Liver (tissue), 3 donors: ENCODE measurements at regions not wholly inside any gene's neighbourhood (a gene's known extent, or its start where the extent isn't known, plus 50 kb on each side); places are given as distances from the start of the nearest gene placed in this dataset.

Experiments
- RXRA ChIP-seq, 2 donors: IDR thresholded peaks; 2 replicates each; pipeline ENCODE4 v1.6.1; 2017 to 2018; ENCODE audit warnings: antibody characterized with exemption in 2 of 2, mild to moderate bottlenecking in 1 of 2
- SP1 ChIP-seq: IDR thresholded peaks from 2 replicates; pipeline ENCODE4 v1.6.1; 2018; ENCODE audit warnings: antibody characterized with exemption, mild to moderate bottlenecking
- TF ChIP-seq, protein P1 (sequence below): fragments of 150-350 bp; IDR thresholded peaks from 2 replicates; pipeline ENCODE4 v1.5.1; 2017; ENCODE audit warnings: improper control_type of control experiment, low read depth, low read length; ENCODE audit not compliant: missing input control
- donor health status: healthy.
- donor health status: healthy.

GRCh38 chr1:103275725-103276124 is 167.4 kb upstream of the COL11A1 start:
- TF ChIP-seq, protein P1, sequence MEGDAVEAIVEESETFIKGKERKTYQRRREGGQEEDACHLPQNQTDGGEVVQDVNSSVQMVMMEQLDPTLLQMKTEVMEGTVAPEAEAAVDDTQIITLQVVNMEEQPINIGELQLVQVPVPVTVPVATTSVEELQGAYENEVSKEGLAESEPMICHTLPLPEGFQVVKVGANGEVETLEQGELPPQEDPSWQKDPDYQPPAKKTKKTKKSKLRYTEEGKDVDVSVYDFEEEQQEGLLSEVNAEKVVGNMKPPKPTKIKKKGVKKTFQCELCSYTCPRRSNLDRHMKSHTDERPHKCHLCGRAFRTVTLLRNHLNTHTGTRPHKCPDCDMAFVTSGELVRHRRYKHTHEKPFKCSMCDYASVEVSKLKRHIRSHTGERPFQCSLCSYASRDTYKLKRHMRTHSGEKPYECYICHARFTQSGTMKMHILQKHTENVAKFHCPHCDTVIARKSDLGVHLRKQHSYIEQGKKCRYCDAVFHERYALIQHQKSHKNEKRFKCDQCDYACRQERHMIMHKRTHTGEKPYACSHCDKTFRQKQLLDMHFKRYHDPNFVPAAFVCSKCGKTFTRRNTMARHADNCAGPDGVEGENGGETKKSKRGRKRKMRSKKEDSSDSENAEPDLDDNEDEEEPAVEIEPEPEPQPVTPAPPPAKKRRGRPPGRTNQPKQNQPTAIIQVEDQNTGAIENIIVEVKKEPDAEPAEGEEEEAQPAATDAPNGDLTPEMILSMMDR, result no peak
- TF ChIP-seq RXRA (IDR thresholded peaks at IDR 0.05) (no peak), SP1 (no peak)
